Loucy (cell line): ENCODE measurements at regions not wholly inside any gene's neighbourhood (a gene's known extent, or its start where the extent isn't known, plus 50 kb on each side); places are given as distances from the start of the nearest gene placed in this dataset.

ENCODE experiments used
- H2AFZ ChIP-seq: fragments of 200-600 bp; sonication (generic); 2 replicates; pipeline ENCODE4 v1.6.0; 2016; ENCODE audit warnings: antibody characterized with exemption, mild to moderate bottlenecking, low read length, moderate library complexity
- H3F3A ChIP-seq: fragments of 200-600 bp; 2 replicates; pipeline ENCODE4 v1.6.0; 2016; ENCODE audit warnings: antibody characterized with exemption, low read depth, mild to moderate bottlenecking
- H3K27me3 ChIP-seq: fragments of 200-600 bp; sonication (generic); 2 replicates; pipeline ENCODE4 v1.6.1; 2014; ENCODE audit warnings: low read length, mild to moderate bottlenecking; ENCODE audit not compliant: insufficient read depth, poor library complexity, severe bottlenecking
- H3K36me3 ChIP-seq: fragments of 200-600 bp; sonication (generic); 2 replicates; pipeline ENCODE4 v1.6.1; 2016; ENCODE audit warnings: low read length; ENCODE audit not compliant: insufficient read depth
- H3K4me1 ChIP-seq: fragments of 200-600 bp; sonication (generic); 2 replicates; pipeline ENCODE4 v1.5.1; 2014; ENCODE audit warnings: low read length, mild to moderate bottlenecking; ENCODE audit not compliant: insufficient read depth, poor library complexity, severe bottlenecking
- H3K4me2 ChIP-seq: fragments of 200-600 bp; sonication (generic); 2 replicates; pipeline ENCODE4 v1.6.0; 2014; ENCODE audit warnings: antibody characterized with exemption, low read length, low read depth, mild to moderate bottlenecking; ENCODE audit not compliant: poor library complexity, severe bottlenecking
- H3K4me3 ChIP-seq: fragments of 200-600 bp; sonication (generic); 2 replicates; pipeline ENCODE4 v1.5.1; 2014; ENCODE audit warnings: low read length, mild to moderate bottlenecking, mixed read lengths; ENCODE audit not compliant: poor library complexity, severe bottlenecking
- H3K79me2 ChIP-seq: fragments of 200-600 bp; sonication (generic); 2 replicates; pipeline ENCODE4 v1.6.1; 2014; ENCODE audit warnings: low read length; ENCODE audit not compliant: insufficient read depth
- H3K9ac ChIP-seq: fragments of 200-600 bp; sonication (generic); 2 replicates; pipeline ENCODE4 v1.6.0; 2014; ENCODE audit warnings: mild to moderate bottlenecking, low read depth, low read length, moderate library complexity; ENCODE audit not compliant: poor library complexity, severe bottlenecking
- H3K9me2 ChIP-seq: fragments of 200-600 bp; sonication (generic); replicated peaks from 2 replicates; pipeline ENCODE4 v1.6.1; 2016; ENCODE audit warnings: low read depth, low read length, mixed read lengths
- H3K9me3 ChIP-seq: fragments of 200-600 bp; sonication (generic); 2 replicates; pipeline ENCODE4 v1.6.1; 2014; ENCODE audit warnings: mild to moderate bottlenecking, antibody characterized with exemption, low read length, low read depth; ENCODE audit not compliant: insufficient read depth
- H4K20me1 ChIP-seq: fragments of 200-600 bp; sonication (generic); 2 replicates; pipeline ENCODE4 v1.6.0; 2014; ENCODE audit warnings: antibody characterized with exemption, low read length, mild to moderate bottlenecking; ENCODE audit not compliant: insufficient read depth, poor library complexity, severe bottlenecking
- EZH2phosphoT487 ChIP-seq: fragments of 200-600 bp; IDR thresholded peaks from 2 replicates; pipeline ENCODE4 v1.6.1; 2018; ENCODE audit warnings: antibody characterized with exemption, mild to moderate bottlenecking, moderate library complexity, borderline replicate concordance
- TF ChIP-seq, protein P1 (sequence below): fragments of 200-600 bp; sonication (generic); conservative IDR thresholded peaks from 2 replicates; pipeline ENCODE4 v1.5.1; 2014; ENCODE audit warnings: mild to moderate bottlenecking, antibody characterized with exemption, low read length

DNA sequence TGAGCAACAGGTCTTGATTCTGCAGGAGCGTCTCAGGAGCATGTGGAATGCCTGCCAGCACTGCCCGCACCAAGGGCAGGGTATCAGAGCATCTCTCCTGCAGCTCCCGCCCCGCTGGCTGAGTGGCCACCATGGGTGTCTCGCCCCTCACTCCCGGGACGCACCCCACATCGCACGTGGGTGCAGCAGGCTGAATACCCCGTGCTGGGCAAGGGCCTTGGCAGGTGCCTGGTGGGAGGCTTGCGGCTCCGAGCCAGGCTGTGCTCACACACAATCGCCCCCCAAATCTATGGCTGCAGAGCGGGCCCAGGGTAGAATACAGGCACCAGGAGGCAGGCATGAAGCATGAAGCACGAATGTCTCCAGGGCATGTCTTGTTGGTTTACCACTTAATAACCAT, 103.9 kb upstream of the TMEM132D start:
- no peaks in the 10 kb centered on the region for H3K27me3 ChIP-seq

DNA sequence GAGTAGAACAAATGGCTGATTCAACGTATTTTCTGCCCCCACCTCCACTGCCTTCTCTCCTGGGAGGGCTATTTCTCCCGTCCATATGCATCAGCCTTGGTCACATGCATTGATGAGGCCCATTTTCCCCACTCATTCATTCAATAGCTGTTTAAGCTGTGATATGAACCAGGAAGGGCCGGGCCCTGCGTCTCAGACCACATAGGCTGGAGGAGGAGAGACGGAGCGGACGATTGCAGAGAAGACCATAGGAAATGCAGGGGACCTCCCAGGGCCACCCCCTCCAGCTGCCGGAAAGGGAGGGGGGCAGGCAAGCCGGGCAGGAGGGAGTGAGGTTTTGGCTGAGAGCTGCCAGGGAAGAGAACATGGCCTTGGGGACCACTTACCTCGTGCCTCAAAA, 104.4 kb upstream of the TMEM132D start:
- H3K9me2 ChIP-seq: no peaks in the 10 kb centered on the region
- H3K4me3 ChIP-seq: no peak overlapping the region
- H4K20me1 ChIP-seq: no peaks in the 10 kb centered on the region
- no peaks in the 10 kb centered on the region for H3K27me3 ChIP-seq
- H3K9ac ChIP-seq: no peak overlapping the region
- no peak overlapping the region for H3K4me2 ChIP-seq
- H3F3A ChIP-seq: no peaks in the 10 kb centered on the region
- no peaks in the 10 kb centered on the region for H3K4me1 ChIP-seq
- no peak overlapping the region for H2AFZ ChIP-seq
- H3K79me2 ChIP-seq: no peaks in the 10 kb centered on the region
- H3K9me3 ChIP-seq: no peaks in the 10 kb centered on the region
- TF ChIP-seq EZH2phosphoT487: no peak
- TF ChIP-seq, protein P1, sequence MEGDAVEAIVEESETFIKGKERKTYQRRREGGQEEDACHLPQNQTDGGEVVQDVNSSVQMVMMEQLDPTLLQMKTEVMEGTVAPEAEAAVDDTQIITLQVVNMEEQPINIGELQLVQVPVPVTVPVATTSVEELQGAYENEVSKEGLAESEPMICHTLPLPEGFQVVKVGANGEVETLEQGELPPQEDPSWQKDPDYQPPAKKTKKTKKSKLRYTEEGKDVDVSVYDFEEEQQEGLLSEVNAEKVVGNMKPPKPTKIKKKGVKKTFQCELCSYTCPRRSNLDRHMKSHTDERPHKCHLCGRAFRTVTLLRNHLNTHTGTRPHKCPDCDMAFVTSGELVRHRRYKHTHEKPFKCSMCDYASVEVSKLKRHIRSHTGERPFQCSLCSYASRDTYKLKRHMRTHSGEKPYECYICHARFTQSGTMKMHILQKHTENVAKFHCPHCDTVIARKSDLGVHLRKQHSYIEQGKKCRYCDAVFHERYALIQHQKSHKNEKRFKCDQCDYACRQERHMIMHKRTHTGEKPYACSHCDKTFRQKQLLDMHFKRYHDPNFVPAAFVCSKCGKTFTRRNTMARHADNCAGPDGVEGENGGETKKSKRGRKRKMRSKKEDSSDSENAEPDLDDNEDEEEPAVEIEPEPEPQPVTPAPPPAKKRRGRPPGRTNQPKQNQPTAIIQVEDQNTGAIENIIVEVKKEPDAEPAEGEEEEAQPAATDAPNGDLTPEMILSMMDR: no peak
- H3K36me3 ChIP-seq: no peaks in the 10 kb centered on the region

More for the DNA sequence above, 103.9 kb upstream of the TMEM132D start:
- Histone ChIP-seq H4K20me1 (no peaks in the 10 kb centered on the region), H3K9me3 (no peaks in the 10 kb centered on the region), H3K36me3 (no peaks in the 10 kb centered on the region), H3K4me3 (no peak overlapping the region), H3F3A (no peaks in the 10 kb centered on the region), H3K9ac (no peak overlapping the region), H3K9me2 (no peaks in the 10 kb centered on the region), H3K79me2 (no peaks in the 10 kb centered on the region), H3K4me1 (no peaks in the 10 kb centered on the region), H2AFZ (no peak overlapping the region), H3K4me2 (no peak overlapping the region)
- TF ChIP-seq, protein P1: no peak
- TF ChIP-seq EZH2phosphoT487: no peak

DNA sequence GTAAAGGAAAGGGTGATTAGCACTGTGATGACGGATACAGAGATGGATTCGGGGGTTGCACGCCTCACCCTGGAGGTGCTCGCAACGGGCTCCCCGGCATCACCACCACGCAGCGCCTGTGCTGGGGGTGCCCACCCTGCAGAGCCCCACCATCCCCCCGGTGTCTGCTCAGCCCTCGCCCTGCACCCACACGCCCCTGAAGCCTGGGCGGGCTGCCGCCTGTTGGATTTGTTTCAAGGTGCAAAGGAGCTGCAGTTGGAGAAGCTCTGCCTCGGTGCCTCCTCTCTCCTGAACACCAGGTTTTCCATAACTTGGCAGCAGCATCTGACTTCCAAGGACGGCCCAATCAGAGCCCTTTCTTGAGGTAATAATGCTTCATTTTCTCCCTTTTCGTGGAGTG, 106.1 kb upstream of the TMEM132D start:
- H3K9me2 ChIP-seq: no peaks in the 10 kb centered on the region
- no peak overlapping the region for H3K4me3 ChIP-seq
- no peaks in the 10 kb centered on the region for H4K20me1 ChIP-seq
- no peak overlapping the region for H2AFZ ChIP-seq
- no peaks in the 10 kb centered on the region for H3K4me1 ChIP-seq
- no peaks in the 10 kb centered on the region for H3K79me2 ChIP-seq
- no peaks in the 10 kb centered on the region for H3F3A ChIP-seq
- no peaks in the 10 kb centered on the region for H3K27me3 ChIP-seq
- H3K4me2 ChIP-seq: no peak overlapping the region
- TF ChIP-seq, protein P1: no peak
- TF ChIP-seq EZH2phosphoT487: no peak
- no peaks in the 10 kb centered on the region for H3K36me3 ChIP-seq
- H3K9ac ChIP-seq: no peak overlapping the region
- no peaks in the 10 kb centered on the region for H3K9me3 ChIP-seq
